T-helper 22 cell (primary cell): ENCODE measurements at regions not wholly inside any gene's neighbourhood (a gene's known extent, or its start where the extent isn't known, plus 50 kb on each side); places are given as distances from the start of the nearest gene placed in this dataset.
"Not testable (repeated sequence)": the region's sequence is repeated elsewhere in the genome, so short reads cannot be mapped to it uniquely, and the experiment has no call there.

Experiments
- DNase-seq: peaks from one replicate; pipeline ENCODE4 v3.0.0-alpha.2; 2020; ENCODE audit warnings: low read depth

GRCh38 chr7:50251765-50252164 is 52.8 kb upstream of the IKZF1 start:
- no peak for DNase-seq

DNA sequence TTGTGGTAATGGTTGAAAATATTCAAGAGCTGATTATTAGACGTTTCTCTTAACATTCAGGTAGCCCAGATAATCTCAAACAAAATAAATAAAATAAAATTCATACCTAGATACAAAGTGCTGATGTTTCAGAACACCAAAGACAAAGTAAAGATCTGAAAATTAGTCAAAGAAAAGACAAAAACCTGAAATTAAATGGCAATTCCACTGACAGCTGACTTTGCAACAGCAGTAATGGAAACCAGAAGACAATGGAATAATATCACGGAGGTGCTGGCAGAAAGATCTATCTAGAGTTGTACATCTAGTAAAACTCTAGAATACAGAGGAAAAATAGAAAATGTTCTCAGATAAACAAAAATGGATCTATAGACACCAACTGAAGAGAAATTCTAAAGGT is 58.0 kb upstream of the IKZF1 start:
- DNase-seq, result no peak

DNA sequence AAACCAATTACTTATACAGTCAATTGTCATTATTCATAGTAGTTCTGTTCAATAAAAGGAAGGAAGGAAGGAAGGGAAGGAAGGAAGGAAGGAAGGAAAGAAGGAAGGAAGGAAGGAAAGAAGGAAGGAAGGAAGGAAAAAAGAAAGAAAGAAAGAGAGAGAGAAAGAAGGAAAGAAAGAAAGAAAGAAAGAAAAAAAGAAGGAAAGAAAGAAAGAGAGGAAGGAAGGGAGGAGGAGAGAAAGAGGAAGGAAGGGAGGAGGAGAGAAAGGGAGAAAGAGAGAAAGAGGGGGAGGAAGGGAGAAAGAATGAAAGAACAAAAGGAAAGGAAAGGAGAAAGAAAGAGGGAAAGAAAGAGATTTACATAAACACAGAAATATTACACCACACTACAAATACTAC is 62.4 kb upstream of the IKZF1 start:
- not testable (repeated sequence) for DNase-seq

DNA sequence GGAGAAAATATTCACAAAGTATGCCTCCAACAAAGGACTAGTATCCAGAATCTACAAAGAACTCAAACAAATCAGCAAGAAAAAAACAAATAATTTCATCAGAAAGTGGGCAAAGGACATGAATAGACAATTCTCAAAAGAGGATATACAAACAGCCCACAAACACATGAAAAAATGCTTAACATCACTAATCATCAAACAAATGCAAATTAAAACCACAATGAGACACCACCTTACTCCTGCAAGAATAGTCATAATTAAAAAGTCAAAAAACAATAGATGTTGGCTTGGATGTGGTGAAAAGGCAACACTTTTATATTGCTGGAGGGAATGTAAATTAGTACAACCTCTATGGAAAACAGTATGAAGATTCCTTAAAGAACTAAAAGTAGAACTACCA is 63.8 kb upstream of the IKZF1 start:
- not testable (repeated sequence) for DNase-seq

DNA sequence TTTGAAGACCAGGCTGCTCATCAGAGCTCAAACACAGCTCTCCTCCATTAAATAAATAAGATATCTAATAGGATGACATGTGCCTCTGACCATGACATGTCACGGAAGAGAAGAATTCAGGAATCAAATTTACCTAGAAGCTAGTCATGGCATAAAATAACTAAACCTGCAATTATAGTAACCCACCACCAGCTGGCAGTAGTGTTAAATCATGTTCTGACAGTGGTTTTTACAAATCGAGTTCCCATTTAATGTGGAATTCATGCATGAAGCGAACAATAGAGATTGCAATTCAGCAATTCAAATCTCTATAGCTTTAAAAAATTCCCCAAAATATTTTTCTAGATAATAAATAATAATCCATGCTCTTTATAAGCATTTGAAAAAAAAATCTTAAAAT is 74.6 kb upstream of the IKZF1 start:
- no peak for DNase-seq

DNA sequence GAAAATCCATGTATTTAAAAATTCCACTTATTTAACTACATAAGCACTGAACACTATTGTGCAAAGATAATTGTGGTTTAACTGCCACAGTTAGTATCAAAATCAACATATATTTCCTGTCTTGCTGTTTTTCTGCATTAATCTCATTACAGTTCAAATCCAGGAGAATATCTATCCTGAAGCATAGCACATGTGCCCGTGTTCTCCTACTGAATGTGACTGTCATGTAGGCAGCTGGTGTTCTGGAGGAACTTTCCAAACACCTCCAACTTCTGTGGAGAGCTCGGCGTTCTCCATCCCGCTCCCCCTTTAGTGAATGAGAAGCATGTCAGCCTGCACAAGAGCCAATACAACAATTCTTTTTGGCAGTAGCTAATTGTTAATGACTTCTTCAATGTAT is 76.4 kb upstream of the IKZF1 start:
- DNase-seq, result no peak

GRCh38 chr7:50227726-50228125 is 76.8 kb upstream of the IKZF1 start:
- DNase-seq, result no peak

DNA sequence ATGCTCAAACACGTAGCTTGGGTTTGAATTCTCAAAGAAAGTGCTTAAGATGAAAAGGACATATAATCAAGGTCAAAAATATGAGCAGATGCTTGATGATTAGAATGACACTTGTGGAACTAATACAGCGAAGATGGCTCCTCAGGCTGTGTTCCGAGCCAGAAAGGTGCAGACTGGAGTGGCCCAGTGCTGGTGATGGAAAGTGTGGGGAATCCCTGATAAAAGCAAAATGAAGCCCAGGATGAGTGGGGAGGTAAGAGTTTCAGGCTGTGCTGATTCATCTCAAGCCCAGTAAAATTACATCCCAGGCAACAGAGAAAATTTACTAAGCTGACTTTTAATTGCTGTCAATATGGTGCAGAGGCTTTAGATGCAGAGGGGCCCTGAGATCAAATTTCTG is 77.8 kb upstream of the IKZF1 start:
- DNase-seq, result no peak

- no peak for DNase-seq
These were observed 78.4 kb upstream of the IKZF1 start for GRCh38 chr7:50226145-50226544.

DNA sequence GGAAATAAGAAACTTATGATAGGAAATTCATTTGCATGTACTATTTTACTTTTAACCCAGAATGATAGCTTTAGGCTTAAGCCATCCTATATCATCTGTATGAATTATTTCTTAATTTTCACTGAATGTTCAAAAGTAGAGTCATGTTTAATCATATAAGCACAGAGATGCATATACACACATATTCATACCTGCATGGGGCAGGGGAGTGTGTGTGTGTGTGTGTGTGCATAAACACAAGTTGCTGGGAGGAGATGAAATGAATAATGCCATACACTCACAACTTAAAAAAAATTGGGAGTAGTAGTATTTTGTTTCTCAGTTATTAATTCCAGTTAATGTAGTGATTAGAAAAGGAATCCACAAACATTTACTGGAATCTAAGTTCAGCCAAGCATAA is 83.1 kb upstream of the IKZF1 start:
- no peak for DNase-seq

DNA sequence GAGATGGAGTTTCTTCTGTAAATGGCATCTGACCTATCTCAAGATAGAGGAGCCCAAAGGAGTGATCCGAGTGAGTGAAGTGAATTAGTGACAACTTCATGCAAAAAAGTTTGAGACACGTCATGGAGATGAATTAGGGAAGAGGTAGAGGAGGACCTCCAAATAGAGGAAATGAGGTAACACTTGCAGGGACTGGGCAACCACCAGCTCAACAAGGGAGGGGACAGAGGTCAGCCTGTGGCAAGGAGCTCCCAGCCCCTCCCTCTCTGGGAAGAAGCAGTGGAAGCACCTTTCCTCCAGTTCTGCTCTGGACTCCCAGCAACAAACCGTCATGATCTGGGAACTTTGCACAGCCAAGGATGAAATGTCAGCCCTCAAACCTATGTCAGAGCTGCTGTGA is 83.5 kb upstream of the IKZF1 start:
- DNase-seq, result no peak

GRCh38 chr7:50220273-50220672 is 84.2 kb upstream of the IKZF1 start:
- DNase-seq, result no peak

DNA sequence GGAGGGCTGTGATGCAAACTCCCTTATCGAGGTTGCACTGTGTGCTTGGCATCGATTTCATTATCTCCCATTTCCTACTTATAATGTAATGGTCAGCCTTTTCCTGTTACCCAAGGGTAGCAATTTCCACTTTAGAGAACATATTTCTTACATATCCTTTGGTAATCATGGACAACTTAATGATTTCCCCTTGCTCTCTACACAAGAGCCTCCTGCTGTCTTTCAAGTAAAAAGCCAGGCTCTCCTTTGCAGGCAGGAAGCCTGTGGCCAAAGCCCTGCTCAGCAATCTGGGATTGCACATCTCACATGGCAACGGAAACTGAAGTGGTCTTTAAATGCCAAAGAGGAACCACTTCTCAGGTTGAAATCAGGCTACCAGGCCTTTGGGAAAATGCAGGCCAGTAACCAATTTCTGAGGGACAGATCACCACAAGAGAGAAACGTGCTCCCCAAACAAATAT is 86.7 kb upstream of the IKZF1 start:
- DNase-seq, result no peak

DNA sequence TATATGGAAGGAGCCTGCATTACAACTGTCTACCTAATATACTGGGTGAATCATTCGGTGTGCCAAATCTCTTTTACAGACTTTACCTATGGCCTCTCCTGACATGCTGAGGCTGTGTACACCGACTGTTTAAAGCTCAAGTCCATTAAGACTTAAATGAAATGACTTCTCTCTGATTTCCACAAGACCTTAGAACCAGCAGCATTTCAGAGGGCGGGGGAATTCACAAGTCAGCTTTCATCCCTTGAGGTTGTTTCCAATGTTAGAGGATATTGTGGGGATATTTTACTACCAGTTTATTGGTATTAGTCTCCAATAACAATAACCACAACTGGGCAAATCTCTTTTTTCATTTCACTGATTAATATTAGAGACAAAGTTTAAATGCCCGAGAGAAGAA is 87.1 kb upstream of the IKZF1 start:
- no peak for DNase-seq

- DNase-seq, result no peak
These were observed 87.9 kb upstream of the IKZF1 start for GRCh38 chr7:50216626-50217025.

GRCh38 chr7:50214771-50215170 is 89.7 kb upstream of the IKZF1 start:
- no peak for DNase-seq

- DNase-seq, result no peak
These were observed 90.3 kb upstream of the IKZF1 start for GRCh38 chr7:50214126-50214670.

- no peak for DNase-seq
These were observed 90.9 kb upstream of the IKZF1 start for GRCh38 chr7:50213622-50214017.

DNA sequence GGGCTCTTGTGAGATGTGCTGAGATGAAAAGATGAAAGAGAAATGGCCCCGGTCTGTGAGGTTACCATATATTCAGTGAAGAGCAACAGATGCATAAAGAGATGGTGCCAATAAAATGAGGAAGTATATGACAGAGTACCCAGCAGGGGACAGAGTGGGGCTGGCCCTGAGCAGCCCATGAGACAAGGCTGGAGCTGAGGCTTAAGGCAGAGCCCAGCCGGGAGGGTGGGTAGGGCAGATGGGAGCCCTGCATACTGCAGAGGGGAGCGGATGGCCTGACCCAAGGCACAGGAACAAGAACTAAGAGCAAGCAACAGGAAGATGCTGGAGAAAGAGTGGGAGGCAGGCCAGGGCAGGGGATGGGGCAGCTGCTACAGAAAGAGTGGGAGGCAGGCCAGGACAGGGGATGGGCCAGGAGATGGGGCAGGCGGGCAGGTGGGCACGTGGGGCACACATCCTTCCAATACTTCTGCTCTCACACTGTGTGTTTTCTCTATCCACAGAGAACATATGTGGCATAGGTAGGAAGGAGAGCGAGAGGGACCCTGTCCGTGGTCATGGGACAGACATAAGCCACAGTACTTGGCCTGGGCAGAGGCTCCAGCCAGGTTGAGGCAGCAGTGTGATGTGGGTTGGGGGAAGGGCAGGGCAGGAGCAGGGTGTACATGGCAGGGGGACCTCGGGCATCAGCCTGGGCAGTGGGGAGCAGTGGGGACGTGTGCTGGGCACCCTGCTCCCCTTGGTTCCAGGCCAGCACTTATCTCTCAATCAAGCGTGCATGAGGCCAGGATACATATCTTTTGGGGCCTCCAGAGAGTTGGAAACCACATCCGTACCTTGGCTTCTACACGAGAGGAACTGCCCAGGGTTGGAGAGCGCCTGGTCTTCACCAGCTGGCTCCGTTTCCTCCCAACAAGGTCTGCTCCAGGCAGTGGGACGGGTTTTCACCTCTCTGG is 91.6 kb upstream of the IKZF1 start:
- no peak for DNase-seq

DNA sequence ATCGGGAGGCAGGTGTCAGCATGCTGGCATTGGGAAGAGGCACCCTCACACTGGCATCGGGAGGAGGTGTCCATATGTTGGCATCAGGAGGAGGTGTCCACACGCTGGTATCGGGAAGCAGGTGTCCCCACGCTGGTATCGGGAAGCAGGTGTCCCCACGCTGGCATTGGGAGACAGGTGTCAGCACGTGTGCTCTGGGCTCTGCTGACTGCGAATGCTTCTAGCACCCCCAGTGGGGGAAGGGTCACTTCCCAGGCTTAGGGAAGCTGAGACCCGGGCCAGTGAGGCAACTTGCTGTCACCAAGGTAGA is 92.5 kb upstream of the IKZF1 start:
- DNase-seq, result no peak

DNA sequence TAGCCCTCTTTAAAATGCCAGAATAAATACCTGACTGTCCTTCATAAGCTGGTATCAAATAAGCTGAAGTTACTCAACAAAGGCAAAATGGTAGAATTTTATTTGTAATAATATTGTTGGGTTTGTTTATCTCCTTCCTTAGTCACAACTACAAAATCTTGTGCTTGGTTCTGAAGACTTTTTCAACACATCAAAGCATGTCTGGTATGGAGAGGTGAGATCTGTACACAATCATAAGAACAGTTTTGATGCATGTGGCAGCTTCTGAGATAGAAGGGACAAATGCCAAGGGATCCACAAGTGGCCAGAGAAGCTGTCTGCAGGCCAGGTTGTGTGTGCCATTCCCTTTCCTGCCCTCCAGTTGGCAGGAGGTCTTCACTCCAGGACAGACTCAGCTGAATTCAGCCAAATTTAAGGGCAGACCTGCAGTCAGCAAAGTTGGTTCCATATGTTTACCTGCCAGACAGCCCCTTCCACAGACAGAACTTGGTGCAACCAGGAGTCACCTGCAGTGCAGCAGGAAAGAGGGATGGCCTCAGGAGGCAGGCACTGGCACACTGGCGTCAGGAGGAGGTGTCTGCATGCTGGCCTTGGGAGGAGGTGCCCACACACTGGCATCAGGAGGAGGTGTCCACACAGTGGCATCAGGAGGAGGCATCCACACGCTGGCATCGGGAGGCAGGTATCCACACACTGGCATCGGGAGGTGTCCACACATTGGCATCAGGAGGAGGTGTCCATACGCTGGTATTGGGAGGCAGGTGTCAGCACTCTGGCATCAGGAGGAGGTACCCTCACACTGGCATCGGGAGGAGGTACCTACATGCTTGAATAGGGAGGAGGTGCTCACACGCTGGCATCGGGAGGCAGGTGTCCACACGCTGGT is 93.1 kb upstream of the IKZF1 start:
- no peak for DNase-seq

DNA sequence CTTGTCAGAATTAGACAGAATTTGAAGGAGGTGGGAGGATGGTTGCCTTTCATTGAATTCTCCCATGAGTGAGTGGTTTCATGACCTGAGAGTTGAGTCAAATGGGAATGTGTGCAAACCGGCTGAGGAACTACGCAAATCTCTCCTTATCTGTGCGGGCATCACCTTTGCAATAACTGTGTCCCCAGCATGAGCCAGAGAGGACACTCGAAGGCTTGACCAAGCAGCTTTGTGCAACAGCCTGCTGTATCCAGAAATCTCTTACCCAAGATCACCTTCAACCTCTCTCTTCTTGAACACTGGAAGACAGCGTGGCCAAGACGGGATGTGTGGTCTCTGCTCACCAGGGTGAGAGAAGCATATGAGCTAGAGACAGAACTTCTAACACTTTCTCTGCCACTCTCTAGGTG is 93.8 kb upstream of the IKZF1 start:
- DNase-seq, result no peak
